Right lobe of liver (tissue), 4 donors: ENCODE measurements at regions not wholly inside any gene's neighbourhood (a gene's known extent, or its start where the extent isn't known, plus 50 kb on each side); places are given as distances from the start of the nearest gene placed in this dataset.

Source experiments
- POLR2A ChIP-seq: fragments of 450-650 bp; IDR thresholded peaks from one replicate; pipeline ENCODE4 v1.6.1; 2017; ENCODE audit warnings: antibody characterized with exemption, mild to moderate bottlenecking
- TF ChIP-seq, protein P1 (sequence below), 4 donors: fragments of 200-600 bp in 3 of 4; fragments of 450-650 bp in 1 of 4; IDR thresholded peaks; one replicate each; pipeline versions ENCODE4 v1.5.1 to v1.8.0; 2016 to 2022; ENCODE audit warnings: antibody characterized with exemption in 4 of 4, mild to moderate bottlenecking in 2 of 4
- donor health status: DM: no; HTN: no; CAD: no.
- donor health status: DM: no; HTN: no; CAD: no.
- donor health status: DM: no; HTN: yes; CAD: no.

GRCh38 chr5:143893638-143894037 is 81.7 kb downstream of the HMHB1 start:
- TF ChIP-seq, protein P1, sequence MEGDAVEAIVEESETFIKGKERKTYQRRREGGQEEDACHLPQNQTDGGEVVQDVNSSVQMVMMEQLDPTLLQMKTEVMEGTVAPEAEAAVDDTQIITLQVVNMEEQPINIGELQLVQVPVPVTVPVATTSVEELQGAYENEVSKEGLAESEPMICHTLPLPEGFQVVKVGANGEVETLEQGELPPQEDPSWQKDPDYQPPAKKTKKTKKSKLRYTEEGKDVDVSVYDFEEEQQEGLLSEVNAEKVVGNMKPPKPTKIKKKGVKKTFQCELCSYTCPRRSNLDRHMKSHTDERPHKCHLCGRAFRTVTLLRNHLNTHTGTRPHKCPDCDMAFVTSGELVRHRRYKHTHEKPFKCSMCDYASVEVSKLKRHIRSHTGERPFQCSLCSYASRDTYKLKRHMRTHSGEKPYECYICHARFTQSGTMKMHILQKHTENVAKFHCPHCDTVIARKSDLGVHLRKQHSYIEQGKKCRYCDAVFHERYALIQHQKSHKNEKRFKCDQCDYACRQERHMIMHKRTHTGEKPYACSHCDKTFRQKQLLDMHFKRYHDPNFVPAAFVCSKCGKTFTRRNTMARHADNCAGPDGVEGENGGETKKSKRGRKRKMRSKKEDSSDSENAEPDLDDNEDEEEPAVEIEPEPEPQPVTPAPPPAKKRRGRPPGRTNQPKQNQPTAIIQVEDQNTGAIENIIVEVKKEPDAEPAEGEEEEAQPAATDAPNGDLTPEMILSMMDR (IDR thresholded peaks at IDR 0.05): no peak
- TF ChIP-seq POLR2A: no peak
